ENCODE measurements at regions not wholly inside any gene's neighbourhood (a gene's known extent, or its start where the extent isn't known, plus 50 kb on each side); places are given as distances from the start of the nearest gene placed in this dataset.

GRCh38 chr4:58600290-58600689, 1490.1 kb upstream of the IGFBP7 start:
- no peaks in the 10 kb centered on the region for H3K27me3 ChIP-seq (replicated peaks; ENCODE audit: insufficient read depth)
- DNase-seq (ENCODE audit: low spot score), result no peak
- H3K27ac ChIP-seq, result no peak overlapping the region
- H3K36me3 ChIP-seq, result no peaks in the 10 kb centered on the region
- TF ChIP-seq, protein P1, sequence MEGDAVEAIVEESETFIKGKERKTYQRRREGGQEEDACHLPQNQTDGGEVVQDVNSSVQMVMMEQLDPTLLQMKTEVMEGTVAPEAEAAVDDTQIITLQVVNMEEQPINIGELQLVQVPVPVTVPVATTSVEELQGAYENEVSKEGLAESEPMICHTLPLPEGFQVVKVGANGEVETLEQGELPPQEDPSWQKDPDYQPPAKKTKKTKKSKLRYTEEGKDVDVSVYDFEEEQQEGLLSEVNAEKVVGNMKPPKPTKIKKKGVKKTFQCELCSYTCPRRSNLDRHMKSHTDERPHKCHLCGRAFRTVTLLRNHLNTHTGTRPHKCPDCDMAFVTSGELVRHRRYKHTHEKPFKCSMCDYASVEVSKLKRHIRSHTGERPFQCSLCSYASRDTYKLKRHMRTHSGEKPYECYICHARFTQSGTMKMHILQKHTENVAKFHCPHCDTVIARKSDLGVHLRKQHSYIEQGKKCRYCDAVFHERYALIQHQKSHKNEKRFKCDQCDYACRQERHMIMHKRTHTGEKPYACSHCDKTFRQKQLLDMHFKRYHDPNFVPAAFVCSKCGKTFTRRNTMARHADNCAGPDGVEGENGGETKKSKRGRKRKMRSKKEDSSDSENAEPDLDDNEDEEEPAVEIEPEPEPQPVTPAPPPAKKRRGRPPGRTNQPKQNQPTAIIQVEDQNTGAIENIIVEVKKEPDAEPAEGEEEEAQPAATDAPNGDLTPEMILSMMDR (IDR thresholded peaks at IDR 0.05), result no peak
- H3K4me1 ChIP-seq (ENCODE audit: control insufficient read depth in 1 of 2, low read depth in 2 of 2), result no peaks in the 10 kb centered on the region
- no peaks in the 10 kb centered on the region for H3K9me3 ChIP-seq
- no peak for ATAC-seq (ENCODE audit: insufficient number of reproducible peaks, low FRiP score, low read depth)
- no peak overlapping the region for H3K4me3 ChIP-seq

GRCh38 chr4:58590722-58591121, 1480.5 kb upstream of the IGFBP7 start:
- Histone ChIP-seq H3K27ac (no peak overlapping the region), H3K9me3 (no peaks in the 10 kb centered on the region), H3K27me3 (replicated peaks; ENCODE audit: insufficient read depth) (no peaks in the 10 kb centered on the region), H3K4me3 (no peak overlapping the region), H3K4me1 (ENCODE audit: control insufficient read depth in 1 of 2, low read depth in 2 of 2) (no peaks in the 10 kb centered on the region), H3K36me3 (no peaks in the 10 kb centered on the region)
- no peak for ATAC-seq (ENCODE audit: insufficient number of reproducible peaks, low FRiP score, low read depth)
- no peak for DNase-seq (ENCODE audit: low spot score)
- TF ChIP-seq, protein P1 (IDR thresholded peaks at IDR 0.05), result no peak

DNA sequence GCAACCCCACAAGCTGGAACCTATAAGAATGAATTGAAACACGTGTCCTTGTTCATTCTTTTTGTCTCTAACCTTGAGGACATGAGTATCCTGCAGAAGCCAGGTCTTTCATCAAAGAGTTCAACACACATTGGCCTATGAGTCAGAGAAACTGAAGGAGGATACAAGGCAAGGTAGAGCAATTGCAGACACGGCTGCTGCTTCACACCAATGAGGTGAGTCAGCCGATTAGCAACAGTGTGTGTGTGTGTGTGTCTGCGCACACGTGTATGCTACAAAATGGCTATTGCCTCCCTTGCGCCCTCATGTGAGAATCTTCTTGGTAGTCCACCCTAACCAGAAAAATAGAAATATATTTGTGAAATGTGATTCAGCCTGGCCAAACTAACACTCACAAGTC, 1477.7 kb upstream of the IGFBP7 start:
- Histone ChIP-seq H3K4me1 (ENCODE audit: control insufficient read depth in 1 of 2, low read depth in 2 of 2) (no peaks in the 10 kb centered on the region), H3K9me3 (no peaks in the 10 kb centered on the region), H3K4me3 (no peak overlapping the region), H3K27ac (no peak overlapping the region), H3K36me3 (no peaks in the 10 kb centered on the region), H3K27me3 (replicated peaks; ENCODE audit: insufficient read depth) (no peaks in the 10 kb centered on the region)
- TF ChIP-seq, protein P1 (IDR thresholded peaks at IDR 0.05), result no peak
- no peak for ATAC-seq (ENCODE audit: insufficient number of reproducible peaks, low FRiP score, low read depth)
- DNase-seq (ENCODE audit: low spot score), result no peak

DNA sequence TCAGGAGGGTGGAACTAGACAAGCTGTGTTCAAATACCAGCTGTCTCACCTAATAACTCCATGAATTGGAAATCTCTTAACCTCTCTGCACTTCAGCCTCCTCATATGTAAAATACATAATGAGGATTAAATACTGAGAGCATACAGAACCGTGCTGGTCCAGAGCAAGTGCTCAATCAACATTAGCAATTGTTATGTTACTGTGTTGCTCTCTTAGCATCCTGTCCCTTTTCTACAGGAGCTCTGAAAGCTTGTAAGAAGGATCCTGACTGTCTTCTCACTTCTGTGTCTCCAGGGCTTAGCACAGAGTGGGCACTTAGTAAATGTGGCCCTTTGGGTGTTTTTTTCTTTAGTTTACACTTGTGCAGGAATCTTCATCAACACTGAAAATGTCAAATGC, 1456.1 kb upstream of the IGFBP7 start:
- no peak overlapping the region for H3K27ac ChIP-seq
- no peak for DNase-seq (ENCODE audit: low spot score)
- no peak for ATAC-seq (ENCODE audit: insufficient number of reproducible peaks, low FRiP score, low read depth)
- H3K4me1 ChIP-seq (ENCODE audit: control insufficient read depth in 1 of 2, low read depth in 2 of 2), result no peaks in the 10 kb centered on the region
- TF ChIP-seq, protein P1 (IDR thresholded peaks at IDR 0.05), result no peak
- no peaks in the 10 kb centered on the region for H3K36me3 ChIP-seq
- no peak overlapping the region for H3K4me3 ChIP-seq
- no peaks in the 10 kb centered on the region for H3K27me3 ChIP-seq (replicated peaks; ENCODE audit: insufficient read depth)
- no peaks in the 10 kb centered on the region for H3K9me3 ChIP-seq

DNA sequence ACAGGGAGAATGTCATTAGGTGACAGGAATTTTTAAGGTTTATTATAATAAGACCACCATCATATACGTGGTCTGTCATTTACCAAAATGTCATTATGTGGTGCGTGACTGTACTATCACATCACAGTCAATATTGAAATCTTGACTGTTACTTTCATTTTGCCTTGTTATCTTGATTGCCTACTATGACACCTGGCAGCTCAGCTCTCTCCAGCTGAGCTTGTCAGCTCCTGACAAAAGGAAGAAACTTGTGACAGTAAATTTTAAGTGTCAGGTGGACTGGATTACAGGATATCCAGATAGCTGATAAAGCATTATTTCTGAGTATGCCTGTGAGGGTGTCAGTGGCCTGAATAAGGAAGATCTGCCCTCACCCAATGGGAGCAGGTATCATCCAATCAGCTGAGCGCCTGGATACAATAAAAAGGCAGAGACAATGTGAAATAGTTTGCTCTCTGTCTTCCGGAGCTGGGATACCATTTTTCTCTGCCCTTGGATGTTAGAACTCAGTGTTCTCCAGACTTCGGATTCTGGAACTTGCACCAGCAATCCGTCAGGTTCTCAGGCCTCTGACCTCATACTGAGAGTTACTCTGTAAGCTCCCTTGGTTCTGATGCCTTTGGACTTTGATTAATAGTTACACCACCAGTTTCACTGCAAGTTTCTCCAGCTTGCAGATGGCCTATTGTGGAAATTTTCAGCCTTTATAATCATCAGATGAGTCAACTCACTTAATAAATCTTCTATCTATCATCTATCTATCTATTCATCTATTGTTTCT, 1454.7 kb upstream of the IGFBP7 start:
- no peaks in the 10 kb centered on the region for H3K27me3 ChIP-seq (replicated peaks; ENCODE audit: insufficient read depth)
- H3K36me3 ChIP-seq, result no peaks in the 10 kb centered on the region
- H3K4me3 ChIP-seq, result no peak overlapping the region
- ATAC-seq (ENCODE audit: insufficient number of reproducible peaks, low FRiP score, low read depth) (no peak), DNase-seq (ENCODE audit: low spot score) (no peak)
- TF ChIP-seq, protein P1 (IDR thresholded peaks at IDR 0.05), result no peak
- no peak overlapping the region for H3K27ac ChIP-seq
- H3K9me3 ChIP-seq, result no peaks in the 10 kb centered on the region
- H3K4me1 ChIP-seq (ENCODE audit: control insufficient read depth in 1 of 2, low read depth in 2 of 2), result no peaks in the 10 kb centered on the region

Data from thoracic aorta (tissue), 2 donors.